HG02763 (cell line): ENCODE measurements at regions not wholly inside any gene's neighbourhood (a gene's known extent, or its start where the extent isn't known, plus 50 kb on each side); places are given as distances from the start of the nearest gene placed in this dataset.

Source experiments
- ATAC-seq: cut with Tn5 transposase; IDR thresholded peaks from one replicate; pipeline ENCODE4 v1.9.1; 2021; ENCODE audit warnings: mild to moderate bottlenecking, moderate library complexity; ENCODE audit not compliant: unreplicated experiment

DNA sequence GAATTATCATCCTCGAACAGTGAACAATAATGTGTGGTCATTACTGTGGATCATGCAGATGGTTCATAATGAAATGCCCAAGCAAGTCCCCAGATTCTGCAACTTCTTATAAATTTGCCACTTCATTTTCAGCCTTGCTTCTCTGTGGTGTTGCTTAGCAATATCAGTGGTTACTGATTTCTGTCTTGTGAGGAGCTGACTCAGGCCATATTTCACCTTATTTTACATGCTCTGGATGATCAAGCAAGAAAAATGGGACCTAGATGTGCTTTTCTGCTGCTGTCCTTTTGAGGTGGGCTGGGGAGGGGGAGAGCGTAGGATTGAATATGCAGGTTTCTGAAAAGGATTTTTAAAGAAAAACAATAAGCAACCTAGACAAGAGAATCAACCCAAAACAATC lies 188.3 kb downstream of the SLC24A2 start:
- no peak for ATAC-seq

DNA sequence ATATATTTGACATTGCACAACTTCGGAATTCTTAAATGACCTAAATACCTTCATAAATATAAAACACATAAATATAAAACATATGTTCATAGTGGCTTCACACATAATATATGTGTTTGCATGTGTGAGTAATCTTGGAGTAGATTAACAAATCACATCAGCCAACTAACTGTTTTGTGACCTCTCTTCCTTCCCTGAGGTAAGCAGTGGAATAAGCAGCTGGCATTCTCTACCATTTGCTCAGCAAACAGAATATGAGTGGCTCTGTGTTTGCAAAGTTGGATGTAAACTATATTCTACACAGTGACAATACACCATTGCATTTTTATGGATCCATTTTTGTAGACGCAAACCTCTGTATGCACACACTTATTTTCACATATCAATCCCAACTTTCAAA lies 189.9 kb downstream of the ACER2 start:
- no peak for ATAC-seq

GRCh38 chr9:19597176-19597575 lies 188.4 kb downstream of the ACER2 start:
- no peak for ATAC-seq

GRCh38 chr9:19595003-19595402 lies 186.2 kb downstream of the ACER2 start:
- no peak for ATAC-seq

DNA sequence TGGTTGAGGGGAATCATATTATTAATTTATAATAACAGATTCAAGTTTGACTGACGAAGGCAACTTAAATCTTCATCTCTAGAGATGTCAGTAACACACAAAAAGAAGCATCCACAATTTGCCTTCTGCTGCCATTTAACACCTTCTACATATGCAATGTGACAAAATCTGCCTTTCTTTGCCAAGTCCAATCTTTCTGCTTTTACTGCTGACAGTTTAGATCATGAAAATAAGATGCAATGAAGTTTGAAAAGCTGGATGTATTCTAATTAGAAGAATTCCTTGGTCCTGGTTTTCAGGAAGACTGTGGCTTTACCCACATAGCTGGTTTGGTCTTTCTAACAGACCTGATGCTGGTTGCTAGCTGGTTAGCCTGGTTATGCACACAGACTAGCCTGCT lies 178.9 kb downstream of the ACER2 start:
- no peak for ATAC-seq

DNA sequence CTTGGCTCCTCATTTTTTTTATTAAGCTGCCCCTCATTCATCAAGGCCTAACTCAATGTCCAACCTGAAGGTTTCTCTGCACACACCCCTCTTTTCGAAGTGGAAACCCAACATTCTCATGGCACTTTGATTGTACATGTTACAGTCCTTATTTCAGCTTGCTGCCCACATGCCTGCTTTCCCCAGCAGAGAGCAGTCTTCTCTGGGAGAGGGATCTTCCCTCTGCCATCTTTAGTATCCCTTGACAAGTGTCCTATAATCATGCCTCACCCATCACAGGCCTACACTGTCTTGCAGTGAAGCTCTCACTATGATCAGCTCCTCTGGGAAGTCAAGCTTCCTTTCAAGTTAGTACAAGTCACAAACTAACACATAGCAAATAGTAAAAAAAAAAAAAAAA lies 175.1 kb downstream of the ACER2 start:
- no peak for ATAC-seq

- no peak for ATAC-seq
These were observed 168.6 kb downstream of the ACER2 start for GRCh38 chr9:19577411-19577810.

DNA sequence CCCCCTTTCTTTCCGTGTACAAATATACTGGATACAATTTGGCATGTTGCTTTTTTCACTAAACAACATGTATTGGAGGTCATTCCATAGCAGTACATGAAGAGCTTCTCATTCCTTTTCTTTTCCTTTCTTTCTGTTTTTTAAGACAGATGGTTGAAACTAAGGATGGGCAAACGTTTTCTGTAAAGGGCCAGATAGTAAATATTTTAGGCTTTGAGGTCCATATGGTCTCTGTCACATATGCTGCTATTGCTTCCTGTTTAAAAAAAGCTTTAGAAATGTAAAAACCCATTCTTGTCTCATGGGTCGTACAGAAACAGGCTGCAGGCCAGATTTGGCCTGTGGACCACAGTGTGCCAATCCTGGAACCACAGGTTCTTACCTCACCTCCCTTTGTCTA lies 160.1 kb downstream of the ACER2 start:
- ATAC-seq: no peak

- no peak for ATAC-seq
These were observed 155.7 kb downstream of the ACER2 start for GRCh38 chr9:19564396-19565061.

GRCh38 chr9:19555214-19555613 lies 146.4 kb downstream of the ACER2 start:
- ATAC-seq: no peak

DNA sequence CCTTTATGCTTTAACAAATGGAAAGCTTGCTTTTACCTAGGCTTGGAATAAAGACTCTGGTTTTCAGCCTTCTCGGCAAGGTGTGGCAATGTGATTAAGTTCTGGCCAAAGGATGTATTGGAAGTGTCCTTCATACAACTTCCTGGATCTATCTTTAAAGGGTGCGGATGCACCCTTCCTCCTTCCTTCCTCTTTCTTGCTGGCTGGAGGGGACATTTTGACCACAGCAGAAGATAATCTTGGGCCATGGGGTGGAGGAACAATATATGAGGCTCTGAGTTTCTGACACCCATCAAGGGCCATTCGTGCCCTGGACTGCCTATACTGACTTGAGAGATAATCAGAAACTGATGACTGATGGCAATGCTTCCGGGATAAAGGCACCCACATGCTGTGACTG lies 145.7 kb downstream of the ACER2 start:
- ATAC-seq: no peak

GRCh38 chr9:19553441-19553840 lies 144.6 kb downstream of the ACER2 start:
- ATAC-seq: no peak

DNA sequence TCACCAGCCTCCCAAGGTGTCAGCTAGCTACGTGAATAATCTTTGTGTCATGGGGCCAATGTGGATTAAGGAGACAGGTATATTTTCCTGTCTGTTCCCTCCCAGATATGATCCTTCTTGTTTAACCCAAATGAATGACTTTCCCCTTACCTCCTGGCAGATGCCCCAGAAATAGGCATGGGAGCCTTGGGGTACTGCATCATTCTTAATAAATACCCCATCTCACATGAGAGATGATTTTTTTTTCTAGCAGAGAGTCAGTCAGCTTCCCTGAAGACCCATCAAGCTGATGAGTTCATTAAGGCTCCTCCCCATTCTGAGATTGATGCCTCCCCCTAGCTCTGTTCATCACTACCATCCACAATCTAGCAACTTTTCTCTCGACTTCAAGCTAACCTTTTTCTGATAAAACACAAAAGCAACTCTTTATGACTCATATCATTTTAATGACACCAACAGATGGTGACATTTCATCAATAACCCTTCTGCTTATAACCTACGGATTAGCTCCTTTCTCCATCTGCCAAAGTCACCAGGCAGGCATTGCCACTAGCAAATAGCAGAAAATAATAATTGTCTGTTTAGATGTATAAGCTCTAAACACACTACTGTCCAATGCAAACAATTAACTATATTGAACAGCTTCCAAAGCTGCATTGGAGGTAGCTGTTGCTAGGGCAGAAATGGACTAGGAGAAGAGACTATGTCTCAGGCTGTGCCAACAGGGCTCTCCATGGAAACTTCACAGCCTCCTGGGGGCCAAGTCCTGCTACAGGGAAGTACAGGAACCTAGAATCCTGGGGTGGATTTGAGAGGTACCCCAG lies 143.7 kb downstream of the ACER2 start:
- no peak for ATAC-seq

GRCh38 chr9:19551124-19551929 lies 142.5 kb downstream of the ACER2 start:
- ATAC-seq: peak; percentile 74

- no peak for ATAC-seq
These were observed 141.2 kb downstream of the ACER2 start for GRCh38 chr9:19550009-19550408.

DNA sequence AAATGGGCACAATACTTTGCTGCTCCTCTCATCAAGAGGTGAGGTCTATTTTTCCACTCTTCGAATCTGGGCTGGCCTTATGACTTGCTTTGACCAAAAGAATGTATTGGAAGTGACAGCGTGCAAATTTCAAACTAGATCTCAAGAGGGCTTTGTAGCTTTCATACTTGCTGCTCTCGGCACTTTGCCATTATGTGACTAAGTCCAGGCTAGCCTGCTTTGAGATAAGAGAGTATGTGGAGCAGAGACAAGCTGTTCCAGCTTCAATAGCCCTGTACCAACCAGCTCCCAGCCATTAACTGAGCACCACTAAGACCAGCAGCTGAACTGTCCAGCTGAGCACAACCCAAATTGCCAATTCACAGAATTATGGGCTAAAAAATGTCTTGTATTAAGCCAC lies 124.6 kb downstream of the ACER2 start:
- no peak for ATAC-seq

DNA sequence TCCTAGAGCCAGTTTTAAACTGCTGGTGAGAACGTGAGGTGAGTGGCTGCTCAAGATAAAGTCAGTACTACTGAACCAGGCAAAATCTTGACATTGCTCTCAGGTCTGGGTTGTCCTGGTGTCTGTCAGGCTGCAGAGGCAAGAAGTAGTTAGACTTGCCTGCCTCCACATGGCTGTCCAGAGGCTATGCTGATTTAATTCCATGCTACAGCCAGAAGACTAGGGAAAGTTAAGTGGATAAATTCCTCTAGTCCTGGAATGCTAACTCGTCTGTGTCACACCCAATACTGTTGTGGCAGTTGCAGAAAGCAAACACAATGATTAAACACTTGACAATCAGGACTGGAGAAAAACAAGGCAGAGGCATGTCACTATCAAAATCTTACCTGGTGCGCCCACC lies 118.9 kb downstream of the ACER2 start:
- no peak for ATAC-seq

DNA sequence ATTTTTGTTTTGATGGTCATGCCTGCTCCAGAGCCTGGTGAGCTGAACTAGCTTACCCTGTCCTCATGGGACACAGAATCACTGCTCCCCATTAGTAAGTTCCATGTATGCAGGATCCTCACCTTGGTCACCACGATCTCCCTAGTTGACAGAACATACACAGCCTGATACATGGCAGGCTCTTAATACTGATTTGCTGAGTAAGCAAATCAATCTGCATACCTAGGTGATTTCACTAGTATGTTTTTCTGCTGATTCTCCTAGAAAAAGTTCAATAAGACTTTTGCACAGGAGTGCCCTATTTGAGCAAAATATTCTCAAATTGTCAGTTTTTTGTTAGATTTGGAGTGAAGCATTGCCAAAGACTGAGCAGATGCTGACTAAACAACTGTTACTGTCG lies 113.7 kb downstream of the ACER2 start:
- no peak for ATAC-seq

- no peak for ATAC-seq
These were observed 112.4 kb downstream of the ACER2 start for GRCh38 chr9:19521205-19521604.

GRCh38 chr9:19517202-19517942 lies 108.6 kb downstream of the ACER2 start:
- ATAC-seq: no peak

DNA sequence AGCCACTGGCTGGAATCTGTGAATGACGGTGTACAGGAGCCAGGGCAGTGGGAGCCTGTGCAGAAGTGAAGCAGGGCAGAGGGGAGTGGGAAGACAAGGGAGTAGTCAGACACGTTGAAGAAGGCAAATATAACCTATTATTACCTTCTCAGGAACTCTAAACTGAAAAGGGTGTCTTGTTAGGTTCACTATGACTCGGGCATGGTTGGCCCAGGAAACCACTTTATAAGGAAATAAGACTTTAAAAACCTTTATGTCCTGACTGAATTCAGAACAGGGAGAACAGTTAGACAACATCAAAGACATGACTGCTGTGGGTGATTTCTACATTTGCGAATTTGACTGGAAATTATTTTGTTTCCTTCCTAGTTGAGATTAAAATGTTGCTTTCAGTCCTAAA lies 107.5 kb downstream of the ACER2 start:
- ATAC-seq: no peak
